ENCODE measurements at regions not wholly inside any gene's neighbourhood (a gene's known extent, or its start where the extent isn't known, plus 50 kb on each side); places are given as distances from the start of the nearest gene placed in this dataset.

DNA sequence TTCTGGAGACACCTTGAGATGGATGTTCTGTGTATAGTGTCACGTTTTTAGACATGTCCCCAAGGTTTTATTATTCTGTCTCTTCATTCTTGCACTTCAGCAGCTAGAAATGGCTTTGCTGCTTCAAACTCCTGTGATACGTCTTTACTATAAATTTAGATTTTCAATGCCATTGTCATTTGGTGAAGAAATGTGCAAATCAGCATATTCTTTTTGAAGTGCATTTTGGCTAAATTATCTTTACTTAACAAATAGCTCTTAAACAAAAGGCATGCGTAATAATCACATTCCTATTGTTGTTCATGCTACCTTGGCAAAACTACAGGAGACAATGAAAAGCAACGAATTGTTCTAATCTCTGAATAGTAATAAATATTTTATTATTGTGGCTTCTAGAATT, 502.9 kb upstream of the SYT1 start:
- Histone ChIP-seq H3K36me3 (replicated peaks; ENCODE audit: insufficient read depth, low read length) (no peaks in the 10 kb centered on the region), H3K79me2 (ENCODE audit: low read length) (no peaks in the 10 kb centered on the region), H3K9me3 (replicated peaks; ENCODE audit: insufficient read depth, low read length) (no peaks in the 10 kb centered on the region), H3K4me2 (ENCODE audit: low read depth, low read length) (no peak overlapping the region), H3K9me2 (replicated peaks; ENCODE audit: insufficient read depth, low read length) (no peaks in the 10 kb centered on the region), H3K27ac (ENCODE audit: low read length) (no peak overlapping the region), H3K27me3 (replicated peaks; ENCODE audit: insufficient read depth, low read length) (no peaks in the 10 kb centered on the region), H3K4me3 (ENCODE audit: low read length) (no peak overlapping the region), H4K20me1 (ENCODE audit: insufficient read depth, low read length) (no peaks in the 10 kb centered on the region), H3K4me1 (ENCODE audit: low read length) (peaks cover 23% of the 10 kb centered on the region), H3F3A (ENCODE audit: insufficient read depth, low read length) (no peaks in the 10 kb centered on the region), H3K9ac (ENCODE audit: low read length) (no peak overlapping the region), H2AFZ (ENCODE audit: low read length) (no peak overlapping the region)
- no peak for DNase-seq
- TF ChIP-seq CTCF (IDR thresholded peaks at IDR 0.05; ENCODE audit: low read length) (no peak), EZH2 (optimal IDR thresholded peaks at IDR 0.05; ENCODE audit: low read depth, low read length) (no peak), EZH2phosphoT487 (IDR thresholded peaks at IDR 0.05; ENCODE audit: low read length) (no peak)

DNA sequence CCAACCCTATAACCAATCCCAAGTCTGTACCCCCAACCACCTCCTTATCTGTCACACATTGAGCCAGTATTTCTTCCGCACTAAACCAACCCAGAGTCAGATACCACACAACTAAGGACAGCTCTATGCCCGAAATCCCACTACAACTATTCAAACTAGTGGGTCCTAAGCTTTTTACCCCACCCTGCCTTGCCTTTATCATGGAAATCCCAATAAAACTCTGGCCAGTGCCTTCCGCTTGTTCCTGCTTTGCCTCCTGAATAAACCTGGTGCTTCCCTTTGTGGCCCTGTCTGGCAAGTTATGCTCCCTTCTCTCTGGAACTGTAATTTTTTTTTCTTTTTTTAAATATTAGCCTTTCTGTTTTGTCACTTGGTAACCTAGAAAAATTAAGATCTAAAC, 493.3 kb upstream of the SYT1 start:
- Histone ChIP-seq H3K36me3 (replicated peaks; ENCODE audit: insufficient read depth, low read length) (no peaks in the 10 kb centered on the region), H3K4me3 (ENCODE audit: low read length) (no peak overlapping the region), H3K9me2 (replicated peaks; ENCODE audit: insufficient read depth, low read length) (no peaks in the 10 kb centered on the region), H4K20me1 (ENCODE audit: insufficient read depth, low read length) (no peaks in the 10 kb centered on the region), H3K9ac (ENCODE audit: low read length) (no peak overlapping the region), H3K4me2 (ENCODE audit: low read depth, low read length) (no peak overlapping the region), H3K4me1 (ENCODE audit: low read length) (no peaks in the 10 kb centered on the region), H3F3A (ENCODE audit: insufficient read depth, low read length) (no peaks in the 10 kb centered on the region), H3K79me2 (ENCODE audit: low read length) (no peaks in the 10 kb centered on the region), H2AFZ (ENCODE audit: low read length) (no peak overlapping the region), H3K27me3 (replicated peaks; ENCODE audit: insufficient read depth, low read length) (no peaks in the 10 kb centered on the region), H3K27ac (ENCODE audit: low read length) (no peak overlapping the region), H3K9me3 (replicated peaks; ENCODE audit: insufficient read depth, low read length) (no peaks in the 10 kb centered on the region)
- TF ChIP-seq EZH2 (optimal IDR thresholded peaks at IDR 0.05; ENCODE audit: low read depth, low read length) (no peak), EZH2phosphoT487 (IDR thresholded peaks at IDR 0.05; ENCODE audit: low read length) (no peak), CTCF (IDR thresholded peaks at IDR 0.05; ENCODE audit: low read length) (no peak)
- no peak for DNase-seq

DNA sequence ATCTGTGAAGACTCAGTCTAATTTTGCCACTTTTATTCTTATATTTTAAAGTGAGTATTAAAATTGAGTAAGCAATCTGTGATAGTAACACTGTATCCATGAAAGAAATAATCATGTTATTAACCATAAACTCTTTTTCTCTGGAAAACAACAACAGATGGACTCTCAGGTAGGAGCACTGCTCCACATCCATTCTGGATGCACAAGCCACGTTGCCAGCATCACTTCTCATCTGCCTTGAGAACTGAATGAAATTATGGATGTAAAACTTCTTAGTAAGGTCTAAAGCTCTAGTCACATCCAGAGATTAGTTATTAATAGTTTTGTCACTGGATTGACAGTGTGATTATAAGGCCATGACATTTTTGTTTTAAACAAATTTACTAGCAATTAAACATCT, 489.1 kb upstream of the SYT1 start:
- no peaks in the 10 kb centered on the region for H3K79me2 ChIP-seq (ENCODE audit: low read length)
- no peaks in the 10 kb centered on the region for H4K20me1 ChIP-seq (ENCODE audit: insufficient read depth, low read length)
- H3K9ac ChIP-seq (ENCODE audit: low read length), result no peak overlapping the region
- no peaks in the 10 kb centered on the region for H3K36me3 ChIP-seq (replicated peaks; ENCODE audit: insufficient read depth, low read length)
- no peaks in the 10 kb centered on the region for H3K9me2 ChIP-seq (replicated peaks; ENCODE audit: insufficient read depth, low read length)
- no peaks in the 10 kb centered on the region for H3K4me1 ChIP-seq (ENCODE audit: low read length)
- no peaks in the 10 kb centered on the region for H3F3A ChIP-seq (ENCODE audit: insufficient read depth, low read length)
- no peak for DNase-seq
- no peaks in the 10 kb centered on the region for H3K27me3 ChIP-seq (replicated peaks; ENCODE audit: insufficient read depth, low read length)
- H3K27ac ChIP-seq (ENCODE audit: low read length), result no peak overlapping the region
- no peak overlapping the region for H2AFZ ChIP-seq (ENCODE audit: low read length)
- no peak overlapping the region for H3K4me2 ChIP-seq (ENCODE audit: low read depth, low read length)
- no peak for TF ChIP-seq CTCF (IDR thresholded peaks at IDR 0.05; ENCODE audit: low read length)
- TF ChIP-seq EZH2 (optimal IDR thresholded peaks at IDR 0.05; ENCODE audit: low read depth, low read length), result no peak
- no peak for TF ChIP-seq EZH2phosphoT487 (IDR thresholded peaks at IDR 0.05; ENCODE audit: low read length)
- no peak overlapping the region for H3K4me3 ChIP-seq (ENCODE audit: low read length)
- no peaks in the 10 kb centered on the region for H3K9me3 ChIP-seq (replicated peaks; ENCODE audit: insufficient read depth, low read length)
